Activated naive CD8-positive, alpha-beta T cell treated with anti-CD3 and anti-CD28 coated beads, Interleukin-2, amount 50 U/mL, for 24 hours (primary cell): ENCODE measurements at regions not wholly inside any gene's neighbourhood (a gene's known extent, or its start where the extent isn't known, plus 50 kb on each side); places are given as distances from the start of the nearest gene placed in this dataset.
"Not testable (repeated sequence)": the region's sequence is repeated elsewhere in the genome, so short reads cannot be mapped to it uniquely, and the experiment has no call there.

Experiments used
- ATAC-seq: fragments of 150-1000 bp; cut with Tn5 transposase; one replicate; pipeline ENCODE4 v1.10.0; 2021
- DNase-seq: peaks from one replicate; pipeline ENCODE4 v3.0.0; 2021
- H3K27ac Mint-ChIP-seq: one replicate; pipeline ENCODE4 v1.8.0; 2021; ENCODE audit warnings: mild to moderate bottlenecking, mixed read lengths
- H3K27me3 Mint-ChIP-seq: one replicate; pipeline ENCODE4 v1.8.0; 2021; ENCODE audit warnings: mixed read lengths
- H3K36me3 Mint-ChIP-seq: one replicate; pipeline ENCODE4 v1.8.0; 2021; ENCODE audit warnings: low read depth, mixed read lengths
- H3K4me1 Mint-ChIP-seq: one replicate; pipeline ENCODE4 v1.8.0; 2021; ENCODE audit warnings: mixed read lengths
- H3K4me3 Mint-ChIP-seq: one replicate; pipeline ENCODE4 v1.8.0; 2021; ENCODE audit warnings: mild to moderate bottlenecking, moderate library complexity, mixed read lengths
- H3K9me3 Mint-ChIP-seq: one replicate; pipeline ENCODE4 v1.8.0; 2021; ENCODE audit warnings: mixed read lengths

- Mint-ChIP-seq H3K4me1 (no peaks in the 10 kb centered on the region), H3K36me3 (no peaks in the 10 kb centered on the region), H3K27me3 (no peaks in the 10 kb centered on the region), H3K27ac (no peak overlapping the region), H3K9me3 (no peaks in the 10 kb centered on the region), H3K4me3 (no peak overlapping the region)
- no peak for ATAC-seq
- no peak for DNase-seq
Measured at GRCh38 chr4:164081801-164082200, 587.3 kb downstream of the TMA16 start.

DNA sequence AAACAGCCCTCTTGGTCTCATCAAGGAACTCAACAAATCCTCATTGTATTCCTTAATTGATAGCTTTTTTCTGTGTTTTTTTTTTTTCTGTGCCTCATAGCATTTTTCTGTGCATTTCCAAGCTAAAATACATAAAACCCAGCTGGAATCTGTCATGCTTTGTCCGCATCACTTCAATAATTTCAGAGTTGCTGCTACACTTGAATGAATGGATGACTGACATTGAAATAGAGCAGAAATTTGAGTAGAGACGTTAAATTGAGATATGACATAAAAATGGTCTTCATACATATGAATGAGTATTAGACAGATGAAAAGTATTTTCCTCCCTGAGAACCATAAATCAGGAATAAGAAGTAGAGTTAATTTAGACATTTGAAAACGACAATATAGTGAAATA lies 593.2 kb downstream of the TMA16 start:
- H3K27ac Mint-ChIP-seq = no peak overlapping the region
- H3K4me1 Mint-ChIP-seq = no peaks in the 10 kb centered on the region
- no peak overlapping the region for H3K4me3 Mint-ChIP-seq
- no peak for DNase-seq
- ATAC-seq = no peak
- H3K27me3 Mint-ChIP-seq = no peaks in the 10 kb centered on the region
- H3K36me3 Mint-ChIP-seq = no peaks in the 10 kb centered on the region
- H3K9me3 Mint-ChIP-seq = no peaks in the 10 kb centered on the region

DNA sequence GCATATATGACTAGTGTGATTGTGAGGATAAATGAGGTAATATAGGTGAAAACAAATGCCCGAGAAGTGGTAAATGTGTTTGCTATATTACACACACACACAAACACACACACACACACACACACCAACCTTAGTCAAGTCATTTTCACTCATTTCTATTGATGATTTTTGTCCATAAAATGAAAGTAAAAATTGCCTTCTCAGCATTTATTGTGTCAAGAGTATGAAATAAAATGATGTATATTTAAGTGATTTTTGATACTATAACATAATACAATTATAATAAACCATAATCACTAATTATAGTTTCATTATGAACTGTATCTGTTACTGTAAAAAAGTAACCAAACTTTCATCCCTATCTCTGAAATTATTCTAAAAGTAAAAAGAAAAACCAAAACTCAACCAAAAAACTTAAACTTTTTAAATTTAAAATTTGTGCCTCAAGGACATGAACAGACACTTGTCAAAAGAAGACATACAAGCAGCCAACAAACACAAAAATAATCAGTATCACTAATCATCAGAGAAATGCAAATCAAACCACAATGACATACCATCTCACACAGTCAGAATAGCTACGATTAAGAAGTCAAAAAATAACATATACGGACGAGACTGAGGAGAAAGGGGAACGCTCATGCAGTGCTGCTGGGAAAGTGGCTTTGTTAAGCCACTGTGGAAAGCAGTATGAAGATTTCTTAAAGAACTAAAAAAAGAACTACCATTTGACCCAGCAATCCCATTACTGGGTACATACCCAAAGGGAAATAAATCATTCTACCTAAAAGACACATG lies 601.0 kb downstream of the TMA16 start:
- Mint-ChIP-seq H3K27ac (no peak overlapping the region), H3K4me3 (no peak overlapping the region), H3K27me3 (no peaks in the 10 kb centered on the region), H3K36me3 (no peaks in the 10 kb centered on the region), H3K9me3 (no peaks in the 10 kb centered on the region), H3K4me1 (no peaks in the 10 kb centered on the region)
- ATAC-seq (no peak), DNase-seq (no peak)

DNA sequence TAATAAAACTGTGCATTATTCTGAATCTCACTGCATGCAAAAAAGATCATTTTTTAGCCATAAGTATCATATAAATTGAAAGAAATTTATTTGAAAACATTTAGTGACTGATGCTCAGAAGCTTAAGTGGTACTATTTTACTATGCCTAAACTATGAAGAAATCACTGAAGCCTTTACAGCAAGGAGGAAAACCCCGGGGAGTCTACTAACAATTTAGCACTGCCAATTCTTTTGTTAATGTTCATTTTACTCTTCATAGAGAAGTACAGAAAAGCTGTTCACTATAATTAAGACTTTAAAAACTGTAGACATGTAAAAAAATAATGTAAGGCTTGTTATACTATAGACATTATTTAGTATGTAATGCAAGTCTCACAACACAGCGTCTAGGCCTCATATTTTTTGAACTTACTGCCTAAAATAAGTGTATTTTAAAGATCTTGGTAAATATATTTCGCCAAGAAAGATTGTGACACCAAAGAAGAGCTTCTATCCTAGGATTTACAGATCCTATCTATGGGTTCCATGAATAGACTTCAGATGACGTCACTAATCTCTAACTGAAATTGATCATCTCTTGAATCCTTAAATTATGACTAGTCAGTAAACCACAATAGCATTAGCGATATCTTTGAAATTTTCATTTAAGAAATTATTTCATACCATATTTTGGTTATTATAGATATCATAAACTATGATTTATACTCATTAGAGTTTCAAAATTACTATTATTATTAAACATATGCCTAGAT lies 602.5 kb downstream of the TMA16 start:
- ATAC-seq (no peak), DNase-seq (no peak)
- no peak overlapping the region for H3K27ac Mint-ChIP-seq
- no peaks in the 10 kb centered on the region for H3K4me1 Mint-ChIP-seq
- no peaks in the 10 kb centered on the region for H3K36me3 Mint-ChIP-seq
- H3K27me3 Mint-ChIP-seq = no peaks in the 10 kb centered on the region
- no peak overlapping the region for H3K4me3 Mint-ChIP-seq
- H3K9me3 Mint-ChIP-seq = no peaks in the 10 kb centered on the region

DNA sequence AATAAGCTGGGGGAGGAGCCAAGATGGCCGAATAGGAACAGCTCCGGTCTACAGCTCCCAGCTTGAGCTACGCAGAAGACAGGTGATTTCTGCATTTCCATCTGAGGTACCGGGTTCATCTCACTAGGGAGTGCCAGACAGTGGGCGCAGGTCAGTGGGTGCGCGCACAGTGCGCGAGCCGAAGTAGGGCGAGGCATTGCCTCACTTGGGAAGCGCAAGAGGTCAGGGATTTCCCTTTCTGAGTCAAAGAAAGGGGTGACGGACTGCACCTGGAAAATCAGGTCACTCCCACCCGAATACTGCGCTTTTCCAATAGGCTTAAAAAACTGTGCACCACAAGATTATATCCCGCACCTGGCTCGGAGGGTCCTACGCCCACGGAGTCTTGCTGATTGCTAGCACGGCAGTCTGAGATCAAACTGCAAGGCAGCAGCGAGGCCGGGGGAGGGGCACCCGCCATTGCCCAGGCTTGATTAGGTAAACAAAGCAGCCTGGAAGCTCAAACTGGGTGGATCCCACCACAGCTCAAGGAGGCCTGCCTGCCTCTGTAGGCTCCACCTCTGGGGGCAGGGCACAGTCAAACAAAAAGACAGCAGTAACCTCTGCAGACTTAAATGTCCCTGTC lies 606.4 kb downstream of the TMA16 start:
- DNase-seq, ATAC-seq, H3K9me3 Mint-ChIP-seq, H3K27ac Mint-ChIP-seq, H3K36me3 Mint-ChIP-seq, H3K27me3 Mint-ChIP-seq, H3K4me1 Mint-ChIP-seq, H3K4me3 Mint-ChIP-seq: not testable (repeated sequence)

DNA sequence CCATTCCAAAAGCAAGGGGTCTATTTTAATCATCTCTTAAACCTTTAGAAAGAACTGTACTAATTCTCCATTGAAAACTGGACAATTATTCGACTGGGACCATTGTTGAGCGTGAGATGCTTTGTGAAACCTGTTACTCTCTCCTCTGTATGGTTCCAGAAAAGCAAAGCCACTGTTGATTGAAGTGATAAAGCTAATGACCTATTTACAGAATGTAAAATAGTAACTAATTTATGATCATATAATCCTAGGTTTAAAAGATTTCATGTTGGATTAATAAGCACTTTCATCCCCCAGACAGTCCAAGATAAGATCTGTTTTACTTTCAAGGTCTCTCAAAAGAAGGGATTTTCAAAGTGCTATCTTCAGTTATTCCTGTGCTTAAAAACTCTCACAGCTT lies 614.5 kb downstream of the TMA16 start:
- Mint-ChIP-seq H3K4me1 (no peaks in the 10 kb centered on the region), H3K4me3 (no peak overlapping the region), H3K27me3 (no peaks in the 10 kb centered on the region), H3K36me3 (no peaks in the 10 kb centered on the region), H3K9me3 (no peaks in the 10 kb centered on the region), H3K27ac (no peak overlapping the region)
- ATAC-seq (no peak), DNase-seq (no peak)

- no peaks in the 10 kb centered on the region for H3K4me1 Mint-ChIP-seq
- DNase-seq (no peak), ATAC-seq (no peak)
- H3K27me3 Mint-ChIP-seq = no peaks in the 10 kb centered on the region
- H3K4me3 Mint-ChIP-seq = no peak overlapping the region
- H3K36me3 Mint-ChIP-seq = no peaks in the 10 kb centered on the region
- H3K9me3 Mint-ChIP-seq = no peaks in the 10 kb centered on the region
- no peak overlapping the region for H3K27ac Mint-ChIP-seq
Measured at GRCh38 chr4:164109503-164109902, 615.0 kb downstream of the TMA16 start.

DNA sequence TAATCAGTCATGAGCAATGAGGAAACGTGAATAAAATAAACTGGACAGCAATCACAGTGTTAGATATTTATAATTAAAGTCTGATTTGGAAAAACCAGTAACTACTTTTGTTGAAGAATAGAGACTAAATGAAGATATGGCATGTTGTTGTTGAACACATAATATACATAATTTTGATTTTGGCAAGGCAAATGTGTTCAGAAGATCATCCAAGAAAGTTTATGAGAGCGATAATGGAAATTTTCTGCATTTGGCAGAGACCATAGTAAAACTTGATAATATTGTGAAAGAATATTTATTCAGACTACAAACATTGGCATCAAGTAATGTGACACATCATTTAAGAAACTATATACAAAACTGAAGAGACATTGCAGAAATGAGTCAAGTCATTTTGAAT lies 620.7 kb downstream of the TMA16 start:
- DNase-seq = no peak
- Mint-ChIP-seq H3K36me3 (no peaks in the 10 kb centered on the region), H3K4me3 (no peak overlapping the region), H3K9me3 (no peaks in the 10 kb centered on the region), H3K27me3 (no peaks in the 10 kb centered on the region), H3K27ac (no peak overlapping the region), H3K4me1 (no peaks in the 10 kb centered on the region)
- ATAC-seq = no peak

DNA sequence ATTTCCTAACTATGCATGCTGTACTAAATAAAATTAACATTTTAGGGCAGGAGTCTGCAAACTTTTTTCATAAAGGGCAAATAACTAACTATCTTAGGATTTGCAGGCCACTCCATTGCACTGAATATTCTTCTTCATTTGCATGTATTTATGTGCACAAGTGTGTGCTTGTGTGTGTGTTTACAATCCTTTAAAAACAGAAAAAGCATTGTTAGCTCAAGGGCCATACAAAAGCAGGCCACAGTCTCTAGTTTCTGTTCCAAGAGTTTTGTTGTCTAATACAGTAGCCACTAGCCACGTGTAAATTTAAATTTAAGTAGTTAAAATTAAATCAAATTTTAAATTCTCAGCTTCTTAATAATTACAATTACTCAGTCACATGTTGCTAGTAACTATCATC lies 621.8 kb downstream of the TMA16 start:
- Mint-ChIP-seq H3K9me3 (no peaks in the 10 kb centered on the region), H3K36me3 (no peaks in the 10 kb centered on the region), H3K4me1 (no peaks in the 10 kb centered on the region), H3K27ac (no peak overlapping the region), H3K4me3 (no peak overlapping the region), H3K27me3 (no peaks in the 10 kb centered on the region)
- no peak for ATAC-seq
- DNase-seq = no peak

DNA sequence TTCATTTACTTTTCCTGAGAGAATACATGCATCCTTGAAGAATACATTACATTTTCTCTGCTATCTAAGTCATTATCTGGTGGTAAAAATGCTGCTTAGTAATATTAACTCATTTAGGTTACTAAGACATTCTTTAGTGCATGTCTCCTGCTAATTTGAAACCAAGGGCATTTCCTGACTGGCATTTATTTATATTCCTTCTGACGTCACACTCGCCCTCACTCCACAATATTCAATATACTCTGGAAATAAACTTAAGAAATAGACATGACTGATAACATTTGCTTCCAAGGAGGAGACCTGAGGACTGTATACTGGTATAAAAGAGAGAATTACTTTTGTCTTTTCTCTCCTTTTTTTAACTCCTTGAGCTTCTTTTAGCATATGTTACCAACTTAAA lies 619.5 kb upstream of the SMIM31 start:
- Mint-ChIP-seq H3K4me3 (no peak overlapping the region), H3K36me3 (no peaks in the 10 kb centered on the region), H3K4me1 (no peaks in the 10 kb centered on the region), H3K9me3 (no peaks in the 10 kb centered on the region), H3K27ac (no peak overlapping the region), H3K27me3 (no peaks in the 10 kb centered on the region)
- DNase-seq = no peak
- no peak for ATAC-seq

DNA sequence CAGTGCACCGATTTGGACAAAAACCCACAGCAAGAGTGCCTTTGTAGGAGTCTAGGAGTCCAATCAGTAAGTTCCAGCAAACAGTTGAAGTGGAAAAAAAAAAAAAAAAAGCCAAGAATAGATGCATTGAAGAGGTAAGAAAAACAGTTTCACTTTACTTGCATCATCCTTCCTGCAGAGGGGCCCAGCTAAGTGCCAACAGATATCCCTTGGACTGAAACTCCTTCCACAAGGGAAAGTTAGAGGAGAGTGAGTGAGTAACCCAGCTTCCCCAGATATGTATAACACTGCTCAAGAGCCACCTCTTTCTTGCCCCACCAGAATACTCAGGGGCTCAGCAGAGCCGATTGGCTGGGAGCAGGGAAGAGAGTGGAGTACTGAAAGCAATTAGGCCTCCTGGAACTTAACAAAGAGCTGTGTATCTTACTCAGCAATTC lies 617.7 kb upstream of the SMIM31 start:
- no peak overlapping the region for H3K4me3 Mint-ChIP-seq
- DNase-seq (no peak), ATAC-seq (no peak)
- H3K4me1 Mint-ChIP-seq = no peaks in the 10 kb centered on the region
- H3K27me3 Mint-ChIP-seq = no peaks in the 10 kb centered on the region
- no peak overlapping the region for H3K27ac Mint-ChIP-seq
- peaks cover 4% of the 10 kb centered on the region for H3K9me3 Mint-ChIP-seq
- no peaks in the 10 kb centered on the region for H3K36me3 Mint-ChIP-seq

DNA sequence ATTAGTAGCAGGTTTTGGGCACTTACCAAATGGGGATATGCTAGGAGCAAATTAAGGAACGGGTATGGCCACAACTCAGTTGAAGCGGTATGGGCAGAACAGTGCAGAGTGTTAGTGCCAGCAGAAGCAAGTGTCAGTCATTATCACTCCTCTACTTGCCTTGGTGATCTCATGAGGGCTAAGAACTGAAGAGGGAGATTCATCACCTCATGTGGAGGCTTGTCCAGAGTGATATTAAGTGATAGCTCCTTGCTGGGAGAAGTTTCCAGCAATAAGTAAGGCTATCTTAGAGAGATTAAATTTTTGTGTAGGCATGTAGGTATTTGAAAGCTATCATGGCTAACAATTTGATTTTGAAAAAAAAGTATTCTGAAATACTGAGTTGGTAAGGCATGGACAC lies 615.4 kb upstream of the SMIM31 start:
- H3K4me1 Mint-ChIP-seq = no peaks in the 10 kb centered on the region
- no peak overlapping the region for H3K4me3 Mint-ChIP-seq
- DNase-seq (no peak), ATAC-seq (no peak)
- H3K27ac Mint-ChIP-seq = no peak overlapping the region
- H3K27me3 Mint-ChIP-seq = no peaks in the 10 kb centered on the region
- H3K36me3 Mint-ChIP-seq = no peaks in the 10 kb centered on the region
- peaks cover 4% of the 10 kb centered on the region for H3K9me3 Mint-ChIP-seq

- Mint-ChIP-seq H3K36me3 (no peaks in the 10 kb centered on the region), H3K27ac (no peak overlapping the region), H3K9me3 (peaks cover 4% of the 10 kb centered on the region), H3K27me3 (no peaks in the 10 kb centered on the region), H3K4me1 (no peaks in the 10 kb centered on the region), H3K4me3 (no peak overlapping the region)
- DNase-seq (no peak), ATAC-seq (no peak)
Measured at GRCh38 chr4:164139291-164139690, 614.6 kb upstream of the SMIM31 start.

DNA sequence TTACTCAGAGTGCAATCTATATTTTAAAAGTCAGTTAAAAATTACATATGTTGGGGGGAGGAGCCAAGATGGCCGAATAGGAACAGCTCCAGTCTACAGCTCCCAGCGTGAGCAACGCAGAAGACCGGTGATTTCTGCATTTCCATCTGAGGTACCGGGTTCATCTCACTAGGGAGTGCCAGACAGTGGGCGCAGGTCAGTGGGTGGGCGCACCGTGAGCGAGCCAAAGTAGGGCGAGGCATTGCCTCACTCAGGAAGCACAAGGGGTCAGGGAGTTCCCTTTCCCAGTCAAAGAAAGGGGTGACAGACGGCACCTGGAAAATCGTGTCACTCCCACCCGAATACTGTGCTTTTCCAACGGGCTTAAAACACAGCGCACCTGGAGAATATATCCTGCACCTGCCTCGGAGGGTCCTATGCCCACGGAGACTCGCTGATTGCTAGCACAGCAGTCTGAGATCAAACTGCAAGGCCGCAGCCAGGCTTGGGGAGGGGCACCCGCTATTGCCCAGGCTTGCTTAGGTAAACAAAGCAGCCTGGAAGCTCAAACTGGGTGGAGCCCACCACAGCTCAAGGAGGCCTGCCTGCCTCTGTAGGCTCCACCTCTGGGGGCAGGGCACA lies 612.1 kb upstream of the SMIM31 start:
- H3K27me3 Mint-ChIP-seq, H3K4me3 Mint-ChIP-seq, H3K9me3 Mint-ChIP-seq, DNase-seq, H3K36me3 Mint-ChIP-seq, ATAC-seq, H3K27ac Mint-ChIP-seq, H3K4me1 Mint-ChIP-seq: not testable (repeated sequence)

- ATAC-seq = no peak
- H3K9me3 Mint-ChIP-seq = no peaks in the 10 kb centered on the region
Measured at GRCh38 chr4:164154416-164154815, 599.5 kb upstream of the SMIM31 start.

More at GRCh38 chr4:164154416-164154815, 599.5 kb upstream of the SMIM31 start:
- H3K4me1 Mint-ChIP-seq = no peaks in the 10 kb centered on the region
- H3K4me3 Mint-ChIP-seq = no peak overlapping the region
- H3K27me3 Mint-ChIP-seq = no peaks in the 10 kb centered on the region
- H3K36me3 Mint-ChIP-seq = no peaks in the 10 kb centered on the region
- H3K27ac Mint-ChIP-seq = no peak overlapping the region
- DNase-seq = no peak
